ENCODE measurements at regions not wholly inside any gene's neighbourhood (a gene's known extent, or its start where the extent isn't known, plus 50 kb on each side); places are given as distances from the start of the nearest gene placed in this dataset.

GRCh38 chr9:1236061-1236460, 185.9 kb downstream of the DMRT2 start:
- FAIRE-seq (no peak), DNase-seq (ENCODE audit: insufficient read length) (no peak)
- no peak for TF ChIP-seq POLR2A (IDR thresholded peaks at IDR 0.05; ENCODE audit: low read depth, low read length)
- no peak for TF ChIP-seq TAF1 (IDR thresholded peaks at IDR 0.05; ENCODE audit: borderline replicate concordance, low read depth, low read length)

- FAIRE-seq (no peak), DNase-seq (ENCODE audit: insufficient read length) (no peak)
These were observed 188.2 kb downstream of the DMRT2 start for GRCh38 chr9:1238407-1238806.

GRCh38 chr9:1248743-1249142, 198.6 kb downstream of the DMRT2 start:
- DNase-seq (ENCODE audit: insufficient read length) (no peak), FAIRE-seq (no peak)
- no peak for TF ChIP-seq TAF1 (IDR thresholded peaks at IDR 0.05; ENCODE audit: borderline replicate concordance, low read depth, low read length)
- TF ChIP-seq POLR2AphosphoS5 (IDR thresholded peaks at IDR 0.05; ENCODE audit: low read depth, low read length), result no peak
- no peak for TF ChIP-seq POLR2A (IDR thresholded peaks at IDR 0.05; ENCODE audit: low read depth, low read length)

More at GRCh38 chr9:1238407-1238806, 188.2 kb downstream of the DMRT2 start:
- TF ChIP-seq POLR2AphosphoS5 (IDR thresholded peaks at IDR 0.05; ENCODE audit: low read depth, low read length) (no peak), TAF1 (IDR thresholded peaks at IDR 0.05; ENCODE audit: borderline replicate concordance, low read depth, low read length) (no peak), POLR2A (IDR thresholded peaks at IDR 0.05; ENCODE audit: low read depth, low read length) (no peak)

- FAIRE-seq (no peak), DNase-seq (ENCODE audit: insufficient read length) (no peak)
- TF ChIP-seq POLR2AphosphoS5 (IDR thresholded peaks at IDR 0.05; ENCODE audit: low read depth, low read length) (no peak), POLR2A (IDR thresholded peaks at IDR 0.05; ENCODE audit: low read depth, low read length) (no peak), TAF1 (IDR thresholded peaks at IDR 0.05; ENCODE audit: borderline replicate concordance, low read depth, low read length) (no peak)
These were observed 203.2 kb downstream of the DMRT2 start for GRCh38 chr9:1253064-1253979.

- no peak for TF ChIP-seq TAF1 (IDR thresholded peaks at IDR 0.05; ENCODE audit: borderline replicate concordance, low read depth, low read length)
- no peak for TF ChIP-seq POLR2AphosphoS5 (IDR thresholded peaks at IDR 0.05; ENCODE audit: low read depth, low read length)
- no peak for TF ChIP-seq POLR2A (IDR thresholded peaks at IDR 0.05; ENCODE audit: low read depth, low read length)
- no peak for DNase-seq (ENCODE audit: insufficient read length)
- no peak for FAIRE-seq
These were observed 203.9 kb downstream of the DMRT2 start for GRCh38 chr9:1254071-1254470.

GRCh38 chr9:1256178-1256577, 206.0 kb downstream of the DMRT2 start:
- FAIRE-seq (no peak), DNase-seq (ENCODE audit: insufficient read length) (no peak)
- TF ChIP-seq POLR2A (IDR thresholded peaks at IDR 0.05; ENCODE audit: low read depth, low read length), result no peak
- TF ChIP-seq POLR2AphosphoS5 (IDR thresholded peaks at IDR 0.05; ENCODE audit: low read depth, low read length), result no peak
- no peak for TF ChIP-seq TAF1 (IDR thresholded peaks at IDR 0.05; ENCODE audit: borderline replicate concordance, low read depth, low read length)

- FAIRE-seq (no peak), DNase-seq (ENCODE audit: insufficient read length) (no peak)
- TF ChIP-seq TAF1 (IDR thresholded peaks at IDR 0.05; ENCODE audit: borderline replicate concordance, low read depth, low read length) (no peak), POLR2A (IDR thresholded peaks at IDR 0.05; ENCODE audit: low read depth, low read length) (no peak), POLR2AphosphoS5 (IDR thresholded peaks at IDR 0.05; ENCODE audit: low read depth, low read length) (no peak)
These were observed 211.1 kb downstream of the DMRT2 start for GRCh38 chr9:1261266-1261665.

- FAIRE-seq (no peak), DNase-seq (ENCODE audit: insufficient read length) (no peak)
- TF ChIP-seq POLR2AphosphoS5 (IDR thresholded peaks at IDR 0.05; ENCODE audit: low read depth, low read length), result no peak
- TF ChIP-seq TAF1 (IDR thresholded peaks at IDR 0.05; ENCODE audit: borderline replicate concordance, low read depth, low read length), result no peak
- TF ChIP-seq POLR2A (IDR thresholded peaks at IDR 0.05; ENCODE audit: low read depth, low read length), result no peak
These were observed 212.0 kb downstream of the DMRT2 start for GRCh38 chr9:1261879-1262766.

GRCh38 chr9:1267141-1267570, 217.0 kb downstream of the DMRT2 start:
- no peak for DNase-seq (ENCODE audit: insufficient read length)
- FAIRE-seq, result no peak
- TF ChIP-seq POLR2A (IDR thresholded peaks at IDR 0.05; ENCODE audit: low read depth, low read length) (no peak), POLR2AphosphoS5 (IDR thresholded peaks at IDR 0.05; ENCODE audit: low read depth, low read length) (no peak), TAF1 (IDR thresholded peaks at IDR 0.05; ENCODE audit: borderline replicate concordance, low read depth, low read length) (no peak)

- TF ChIP-seq POLR2A (IDR thresholded peaks at IDR 0.05; ENCODE audit: low read depth, low read length) (no peak), POLR2AphosphoS5 (IDR thresholded peaks at IDR 0.05; ENCODE audit: low read depth, low read length) (no peak), TAF1 (IDR thresholded peaks at IDR 0.05; ENCODE audit: borderline replicate concordance, low read depth, low read length) (no peak)
- DNase-seq (ENCODE audit: insufficient read length) (no peak), FAIRE-seq (no peak)
These were observed 217.4 kb downstream of the DMRT2 start for GRCh38 chr9:1267581-1267980.

- TF ChIP-seq TAF1 (IDR thresholded peaks at IDR 0.05; ENCODE audit: borderline replicate concordance, low read depth, low read length) (no peak), POLR2AphosphoS5 (IDR thresholded peaks at IDR 0.05; ENCODE audit: low read depth, low read length) (no peak), POLR2A (IDR thresholded peaks at IDR 0.05; ENCODE audit: low read depth, low read length) (no peak)
- FAIRE-seq (no peak), DNase-seq (ENCODE audit: insufficient read length) (no peak)
These were observed 219.6 kb downstream of the DMRT2 start for GRCh38 chr9:1269533-1270315.
